Esophagus squamous epithelium (tissue), 5 donors: ENCODE measurements at regions not wholly inside any gene's neighbourhood (a gene's known extent, or its start where the extent isn't known, plus 50 kb on each side); places are given as distances from the start of the nearest gene placed in this dataset.

Experiments used
- DNase-seq: peaks from one replicate; lab custom pipeline; 2025; lab: John Stamatoyannopoulos, UW
- H3K27ac ChIP-seq, 4 donors: fragments of 200-600 bp; sonication (generic); one replicate each; pipeline ENCODE4 v1.5.1; 2016 to 2019; ENCODE audit warnings: mild to moderate bottlenecking in 1 of 4
- H3K27me3 ChIP-seq, 4 donors: fragments of 200-600 bp; sonication (generic); 1 replicate in 3 of 4; 2 replicates in 1 of 4; pipeline versions ENCODE4 v1.5.1 to v1.6.0; 2017 to 2021; ENCODE audit warnings: antibody characterized with exemption in 1 of 4
- H3K36me3 ChIP-seq, 3 donors: fragments of 200-600 bp; sonication (generic); one replicate each; pipeline ENCODE4 v1.5.1; 2016 to 2019
- H3K4me1 ChIP-seq, 3 donors: fragments of 200-600 bp; sonication (generic); one replicate each; pipeline ENCODE4 v1.5.1; 2017 to 2019
- H3K4me3 ChIP-seq, 4 donors: fragments of 200-600 bp; sonication (generic); 1 replicate in 3 of 4; 2 replicates in 1 of 4; pipeline ENCODE4 v1.5.1; 2016 to 2019; ENCODE audit warnings: mild to moderate bottlenecking in 2 of 4, moderate library complexity in 1 of 4
- H3K9me3 ChIP-seq, 3 donors: fragments of 200-600 bp; sonication (generic); one replicate each; pipeline ENCODE4 v1.5.1; 2016 to 2019
- CTCF ChIP-seq, 6 experiments: fragments of 450-650 bp in 4 of 6; fragments of 200-600 bp in 2 of 6; sonication (generic) in 2 of 6; IDR thresholded peaks; one replicate each; pipeline ENCODE4 v1.5.1; 2016 to 2019; ENCODE audit warnings: antibody characterized with exemption in 6 of 6, mild to moderate bottlenecking in 4 of 6, moderate library complexity in 4 of 6
- POLR2A ChIP-seq, 4 donors: fragments of 450-650 bp; IDR thresholded peaks; one replicate each; pipeline ENCODE4 v1.6.1; 2017; ENCODE audit warnings: antibody characterized with exemption in 4 of 4, mild to moderate bottlenecking in 4 of 4, moderate library complexity in 3 of 4
- WGBS, 2 donors: methylation state at CpG; one replicate each; pipeline ENCODE4 v1.1.5; 2018; 5-methylcytosine and 5-hydroxymethylcytosine counted together
- intact Hi-C: fragments of 100-400 bp; cut with DNase I; formaldehyde crosslinking; loops from one replicate; pipeline ENCODE4 v1.15.0; 2022
- donor health status: DM: yes; HTN: yes; CAD: no.

GRCh38 chr5:3313569-3313968 lies 282.1 kb upstream of the IRX1 start:
- DNase-seq = no peak
- H3K27me3 ChIP-seq = peaks cover 0 to 4% (median 0%) of the 10 kb centered on the region in 4 donors
- intact Hi-C loops = no loop called here
- H3K4me1 ChIP-seq = peaks cover 7 to 19% (median 9%) of the 10 kb centered on the region in 3 donors
- H3K4me3 ChIP-seq = no peak overlapping the region
- peaks cover 0 to 18% (median 11%) of the 10 kb centered on the region in 3 donors for H3K9me3 ChIP-seq
- no peaks in the 10 kb centered on the region for H3K36me3 ChIP-seq
- WGBS, 2 donors = 77 to 88% methylated on average over 4 of the region's 4 CpGs
- no peak for TF ChIP-seq CTCF (IDR thresholded peaks at IDR 0.05)
- no peak for TF ChIP-seq POLR2A (IDR thresholded peaks at IDR 0.05)
- H3K27ac ChIP-seq = no peak overlapping the region

GRCh38 chr5:3312299-3312698 lies 283.3 kb upstream of the IRX1 start:
- Histone ChIP-seq H3K27me3 (peaks cover 0 to 8% (median 0%) of the 10 kb centered on the region in 4 donors), H3K36me3 (no peaks in the 10 kb centered on the region), H3K27ac (no peak overlapping the region), H3K4me1 (peaks cover 7 to 19% (median 9%) of the 10 kb centered on the region in 3 donors), H3K9me3 (peaks cover 0 to 18% (median 11%) of the 10 kb centered on the region in 3 donors), H3K4me3 (no peak overlapping the region)
- DNase-seq = no peak
- WGBS, 2 donors = 74 to 78% methylated on average over 5 to 6 of the region's 6 CpGs
- intact Hi-C loops = no loop called here
- TF ChIP-seq POLR2A (IDR thresholded peaks at IDR 0.05) = no peak
- no peak for TF ChIP-seq CTCF (IDR thresholded peaks at IDR 0.05)

- intact Hi-C loops = no loop called here
- 59 to 75% methylated on average over 5 to 6 of the region's 8 CpGs for WGBS, 2 donors
- H3K27me3 ChIP-seq = peaks cover 0 to 11% (median 0%) of the 10 kb centered on the region in 4 donors
- peaks cover 7 to 19% (median 9%) of the 10 kb centered on the region in 3 donors for H3K4me1 ChIP-seq
- no peak for DNase-seq
- H3K4me3 ChIP-seq = peak overlapping the region in 1 of 4 donors; percentile 32
- peak overlapping the region; percentile 7 to 78 (median 50) for H3K27ac ChIP-seq
- peaks cover 0 to 18% (median 11%) of the 10 kb centered on the region in 3 donors for H3K9me3 ChIP-seq
- TF ChIP-seq CTCF (IDR thresholded peaks at IDR 0.05) (no peak), POLR2A (IDR thresholded peaks at IDR 0.05) (no peak)
- no peaks in the 10 kb centered on the region for H3K36me3 ChIP-seq
These were observed 284.2 kb upstream of the IRX1 start for GRCh38 chr5:3311433-3311832.

GRCh38 chr5:3310541-3311261 lies 284.9 kb upstream of the IRX1 start:
- intact Hi-C loops = no loop called here
- TF ChIP-seq POLR2A (IDR thresholded peaks at IDR 0.05) = no peak
- TF ChIP-seq CTCF (IDR thresholded peaks at IDR 0.05) = no peak
- Histone ChIP-seq H3K4me1 (peaks cover 7 to 19% (median 9%) of the 10 kb centered on the region in 3 donors), H3K9me3 (peaks cover 0 to 18% (median 11%) of the 10 kb centered on the region in 3 donors), H3K4me3 (peak overlapping the region in 1 of 4 donors; percentile 32), H3K36me3 (no peaks in the 10 kb centered on the region), H3K27ac (peak overlapping the region in 3 of 4 donors; percentile 7 to 78 (median 69)), H3K27me3 (peaks cover 0 to 11% (median 0%) of the 10 kb centered on the region in 4 donors)
- WGBS, 2 donors = 37 to 44% methylated on average over 17 to 26 of the region's 26 CpGs
- no peak for DNase-seq

- peaks cover 7 to 19% (median 9%) of the 10 kb centered on the region in 3 donors for H3K4me1 ChIP-seq
- H3K4me3 ChIP-seq = no peak overlapping the region
- H3K36me3 ChIP-seq = no peaks in the 10 kb centered on the region
- peaks cover 0 to 11% (median 0%) of the 10 kb centered on the region in 4 donors for H3K27me3 ChIP-seq
- H3K27ac ChIP-seq = no peak overlapping the region
- 58 to 74% methylated on average over 10 of the region's 10 CpGs for WGBS, 2 donors
- TF ChIP-seq CTCF (IDR thresholded peaks at IDR 0.05) (no peak), POLR2A (IDR thresholded peaks at IDR 0.05) (no peak)
- intact Hi-C loops = no loop called here
- H3K9me3 ChIP-seq = peaks cover 0 to 18% (median 11%) of the 10 kb centered on the region in 3 donors
- no peak for DNase-seq
These were observed 286.1 kb upstream of the IRX1 start for GRCh38 chr5:3309538-3309937.
